ENCODE measurements at regions not wholly inside any gene's neighbourhood (a gene's known extent, or its start where the extent isn't known, plus 50 kb on each side); places are given as distances from the start of the nearest gene placed in this dataset.
A peak's percentile ranks its signal among the peaks of the same experiment; 100 is the strongest.

GRCh38 chr9:4926239-4926638 is 58.8 kb upstream of the JAK2 start:
- ATAC-seq (ENCODE audit: insufficient number of reproducible peaks, low FRiP score, low read depth) (no peak), DNase-seq (ENCODE audit: low spot score) (no peak)
- no peaks in the 10 kb centered on the region for H3K36me3 ChIP-seq
- H3K27ac ChIP-seq, result peak overlapping the region; percentile 6 to 11
- H3K9me3 ChIP-seq, result no peaks in the 10 kb centered on the region
- H3K4me3 ChIP-seq, result no peak overlapping the region
- no peaks in the 10 kb centered on the region for H3K27me3 ChIP-seq (replicated peaks; ENCODE audit: insufficient read depth)
- TF ChIP-seq CTCF (IDR thresholded peaks at IDR 0.05), result no peak
- H3K4me1 ChIP-seq (ENCODE audit: control insufficient read depth in 1 of 2, low read depth in 2 of 2), result peaks cover 14 to 77% of the 10 kb centered on the region in 2 donors

- H3K27me3 ChIP-seq (replicated peaks; ENCODE audit: insufficient read depth), result no peaks in the 10 kb centered on the region
- no peaks in the 10 kb centered on the region for H3K9me3 ChIP-seq
- DNase-seq (ENCODE audit: low spot score) (no peak), ATAC-seq (ENCODE audit: insufficient number of reproducible peaks, low FRiP score, low read depth) (peak; percentile 23)
- TF ChIP-seq CTCF (IDR thresholded peaks at IDR 0.05), result no peak
- H3K27ac ChIP-seq, result peak overlapping the region; percentile 37 to 43
- no peaks in the 10 kb centered on the region for H3K36me3 ChIP-seq
- peak overlapping the region; percentile 25 for H3K4me3 ChIP-seq
- peaks cover 14 to 72% of the 10 kb centered on the region in 2 donors for H3K4me1 ChIP-seq (ENCODE audit: control insufficient read depth in 1 of 2, low read depth in 2 of 2)
Observed at GRCh38 chr9:4927043-4927471, 58.0 kb upstream of the JAK2 start.

GRCh38 chr9:4927701-4928100 is 57.4 kb upstream of the JAK2 start:
- Histone ChIP-seq H3K27me3 (replicated peaks; ENCODE audit: insufficient read depth) (no peaks in the 10 kb centered on the region), H3K9me3 (no peaks in the 10 kb centered on the region), H3K36me3 (no peaks in the 10 kb centered on the region), H3K4me3 (no peak overlapping the region), H3K4me1 (ENCODE audit: control insufficient read depth in 1 of 2, low read depth in 2 of 2) (peaks cover 17 to 72% of the 10 kb centered on the region in 2 donors), H3K27ac (peak overlapping the region; percentile 37 to 43)
- no peak for TF ChIP-seq CTCF (IDR thresholded peaks at IDR 0.05)
- ATAC-seq (ENCODE audit: insufficient number of reproducible peaks, low FRiP score, low read depth) (no peak), DNase-seq (ENCODE audit: low spot score) (no peak)

DNA sequence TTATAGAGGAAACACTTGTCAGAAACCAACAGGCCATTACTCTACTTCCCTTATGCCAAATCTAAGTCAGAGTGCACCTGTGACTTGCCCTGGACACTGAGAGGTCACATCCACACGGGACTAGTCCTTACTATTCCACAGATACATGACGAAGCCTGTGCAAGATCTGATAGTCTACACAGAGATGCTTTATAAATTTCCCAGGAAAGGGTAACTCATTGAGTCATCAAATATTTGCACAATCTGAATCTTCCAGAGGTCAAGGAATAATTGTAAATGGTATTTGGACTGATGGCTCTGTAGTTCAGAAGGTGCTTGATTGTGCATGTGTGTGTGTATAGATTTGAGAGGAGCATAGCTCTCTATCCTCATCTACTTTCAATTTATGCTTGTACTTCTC is 55.2 kb upstream of the JAK2 start:
- no peaks in the 10 kb centered on the region for H3K36me3 ChIP-seq
- no peak overlapping the region for H3K27ac ChIP-seq
- TF ChIP-seq CTCF (IDR thresholded peaks at IDR 0.05), result no peak
- H3K9me3 ChIP-seq, result no peaks in the 10 kb centered on the region
- H3K4me3 ChIP-seq, result no peak overlapping the region
- no peak for ATAC-seq (ENCODE audit: insufficient number of reproducible peaks, low FRiP score, low read depth)
- DNase-seq (ENCODE audit: low spot score), result no peak
- no peaks in the 10 kb centered on the region for H3K27me3 ChIP-seq (replicated peaks; ENCODE audit: insufficient read depth)
- H3K4me1 ChIP-seq (ENCODE audit: control insufficient read depth in 1 of 2, low read depth in 2 of 2), result peaks cover 12 to 69% of the 10 kb centered on the region in 2 donors

GRCh38 chr9:4932681-4933080 is 52.4 kb upstream of the JAK2 start:
- no peak for ATAC-seq (ENCODE audit: insufficient number of reproducible peaks, low FRiP score, low read depth)
- no peak overlapping the region for H3K27ac ChIP-seq
- peaks cover 19 to 73% of the 10 kb centered on the region in 2 donors for H3K4me1 ChIP-seq (ENCODE audit: control insufficient read depth in 1 of 2, low read depth in 2 of 2)
- H3K36me3 ChIP-seq, result no peaks in the 10 kb centered on the region
- peak overlapping the region; percentile 64 for H3K4me3 ChIP-seq
- no peaks in the 10 kb centered on the region for H3K9me3 ChIP-seq
- no peak for DNase-seq (ENCODE audit: low spot score)
- no peak for TF ChIP-seq CTCF (IDR thresholded peaks at IDR 0.05)
- no peaks in the 10 kb centered on the region for H3K27me3 ChIP-seq (replicated peaks; ENCODE audit: insufficient read depth)
